Stimulated activated CD4-positive, alpha-beta T cell treated with anti-CD3 and anti-CD28 coated beads, Interleukin-4, amount 100 ng/mL, for 4 hours (primary cell): ENCODE measurements at regions not wholly inside any gene's neighbourhood (a gene's known extent, or its start where the extent isn't known, plus 50 kb on each side); places are given as distances from the start of the nearest gene placed in this dataset.
"Not testable (repeated sequence)": the region's sequence is repeated elsewhere in the genome, so short reads cannot be mapped to it uniquely, and the experiment has no call there.

ENCODE experiments used
- DNase-seq, 2 experiments: peaks; one replicate each; pipeline ENCODE4 v3.0.0-alpha.2; 2020

- DNase-seq = not testable (repeated sequence)
Measured at GRCh38 chr6:170738263-170738662, 153.8 kb upstream of the PDCD2 start.

- not testable (repeated sequence) for DNase-seq
Measured at GRCh38 chr6:170736339-170736738, 151.9 kb upstream of the PDCD2 start.

- DNase-seq = peak; percentile 1 to 2
Measured at GRCh38 chr6:170717082-170717481, 132.6 kb upstream of the PDCD2 start.

GRCh38 chr6:170712702-170713101, 128.3 kb upstream of the PDCD2 start:
- DNase-seq = not testable (repeated sequence)

- DNase-seq = not testable (repeated sequence)
Measured at GRCh38 chr6:170700178-170700577, 115.7 kb upstream of the PDCD2 start.
